ENCODE measurements at regions not wholly inside any gene's neighbourhood (a gene's known extent, or its start where the extent isn't known, plus 50 kb on each side); places are given as distances from the start of the nearest gene placed in this dataset.

DNA sequence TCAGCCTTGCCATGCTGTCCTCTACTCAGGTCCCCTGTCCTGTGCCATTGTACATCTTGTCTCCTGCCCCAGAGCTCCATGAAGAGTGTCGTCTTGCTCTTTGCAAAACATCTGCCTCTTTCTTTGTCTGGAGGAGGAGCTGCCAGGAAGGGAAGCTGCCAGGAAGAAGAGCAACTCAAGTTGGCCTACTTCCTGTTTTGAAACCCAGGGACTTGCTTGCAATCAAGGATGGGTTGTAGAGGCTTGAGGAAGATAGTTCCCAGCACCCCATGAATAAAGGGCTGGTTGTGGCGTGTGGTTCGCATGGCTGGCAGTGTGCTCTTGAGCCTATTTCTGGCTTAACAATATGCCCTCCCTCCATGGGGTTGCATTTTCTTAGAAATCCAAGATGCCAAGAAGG, 53.0 kb upstream of the CPEB4 start:
- DNase-seq: no peak

DNA sequence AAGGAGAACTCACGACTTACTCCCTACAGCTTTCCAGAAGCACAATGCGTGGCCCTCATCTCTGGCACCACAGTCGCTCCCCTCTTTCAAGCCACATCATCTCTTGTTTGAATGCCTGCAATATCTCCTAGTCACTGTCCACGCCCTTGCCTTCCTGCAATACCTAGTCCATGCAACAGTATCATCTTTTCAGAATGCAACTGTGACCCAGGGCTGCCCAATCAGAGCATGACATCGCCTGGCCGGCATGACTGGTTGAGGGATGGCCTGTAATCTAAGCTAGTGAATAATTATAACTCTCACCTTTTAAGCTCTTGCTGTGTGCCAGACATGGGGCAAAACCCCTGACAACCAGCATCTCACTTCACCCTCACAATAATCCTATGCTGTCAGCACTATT, 52.5 kb upstream of the CPEB4 start:
- DNase-seq: no peak

DNA sequence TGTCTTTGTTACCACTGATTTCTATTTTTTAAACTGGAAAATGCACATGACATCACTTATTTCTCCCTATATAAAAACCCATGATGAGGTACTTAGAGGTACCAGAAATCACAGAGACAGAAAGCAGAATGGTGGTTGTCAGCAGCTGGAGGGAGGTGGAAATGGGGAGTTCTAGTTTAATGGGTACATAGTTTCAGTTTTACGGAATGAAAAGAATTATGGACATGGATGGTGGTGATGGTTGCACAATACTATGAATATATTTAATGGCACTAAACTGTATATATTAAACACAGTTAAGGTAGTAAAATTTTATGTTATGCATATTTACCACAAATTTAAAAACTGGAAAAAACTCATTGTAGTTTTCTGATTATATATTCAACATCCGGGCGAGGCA, 50.5 kb upstream of the CPEB4 start:
- no peak for DNase-seq

Data from NCI-H1092 treated with DMSO at 0.1 percent for 48 hours (cell line).